ENCODE measurements at regions not wholly inside any gene's neighbourhood (a gene's known extent, or its start where the extent isn't known, plus 50 kb on each side); places are given as distances from the start of the nearest gene placed in this dataset.

DNA sequence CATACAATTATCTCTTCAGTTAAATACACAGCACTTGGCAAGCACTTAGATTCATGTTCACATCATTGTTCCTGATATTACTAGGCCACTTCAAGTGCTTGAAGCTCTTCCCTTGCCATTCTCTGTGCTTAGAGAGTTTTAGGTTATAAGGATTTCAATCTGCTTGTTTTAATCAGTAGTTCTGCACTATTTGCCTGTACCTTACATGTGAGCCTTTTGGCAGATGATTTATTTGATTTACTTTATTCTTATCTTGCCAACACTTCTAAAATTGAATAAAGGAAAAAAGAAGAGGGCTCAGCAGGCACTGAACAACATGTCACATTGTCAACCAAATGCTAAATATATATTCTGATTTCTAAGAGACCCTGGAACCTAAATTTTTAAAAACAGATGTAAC lies 363.8 kb upstream of the USP15 start:
- TF ChIP-seq FOXJ3 (CRISPR knock-in tag; IDR thresholded peaks at IDR 0.05; ENCODE audit: borderline replicate concordance) (no peak), CTCF (IDR thresholded peaks at IDR 0.05) (no peak), ZNF219 (CRISPR knock-in tag; IDR thresholded peaks at IDR 0.05; ENCODE audit: borderline replicate concordance) (no peak), GTF2I (CRISPR knock-in tag; conservative IDR thresholded peaks at IDR 0.05) (no peak), ZNF121 (CRISPR knock-in tag; IDR thresholded peaks at IDR 0.05) (no peak), CREB1 (CRISPR knock-in tag; IDR thresholded peaks at IDR 0.05) (no peak), ATF1 (CRISPR knock-in tag; IDR thresholded peaks at IDR 0.05) (no peak), TEAD1 (CRISPR knock-in tag; IDR thresholded peaks at IDR 0.05) (no peak), ZNF138 (CRISPR knock-in tag; conservative IDR thresholded peaks at IDR 0.05) (no peak), MXD4 (CRISPR knock-in tag; IDR thresholded peaks at IDR 0.05; ENCODE audit: borderline replicate concordance) (no peak), ELF4 (CRISPR knock-in tag; IDR thresholded peaks at IDR 0.05; ENCODE audit: low read depth) (no peak), NR2C2 (CRISPR knock-in tag; IDR thresholded peaks at IDR 0.05) (no peak)
- TF ChIP-seq, protein P1, sequence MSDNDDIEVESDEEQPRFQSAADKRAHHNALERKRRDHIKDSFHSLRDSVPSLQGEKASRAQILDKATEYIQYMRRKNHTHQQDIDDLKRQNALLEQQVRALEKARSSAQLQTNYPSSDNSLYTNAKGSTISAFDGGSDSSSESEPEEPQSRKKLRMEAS (CRISPR knock-in tag; IDR thresholded peaks at IDR 0.05) = no peak
